Suppressor macrophage (primary cell): ENCODE measurements at regions not wholly inside any gene's neighbourhood (a gene's known extent, or its start where the extent isn't known, plus 50 kb on each side); places are given as distances from the start of the nearest gene placed in this dataset.

Experiments used
- DNase-seq, 4 experiments: peaks; one replicate each; pipeline ENCODE4 v3.0.0-alpha.2; 2020 to 2022

DNA sequence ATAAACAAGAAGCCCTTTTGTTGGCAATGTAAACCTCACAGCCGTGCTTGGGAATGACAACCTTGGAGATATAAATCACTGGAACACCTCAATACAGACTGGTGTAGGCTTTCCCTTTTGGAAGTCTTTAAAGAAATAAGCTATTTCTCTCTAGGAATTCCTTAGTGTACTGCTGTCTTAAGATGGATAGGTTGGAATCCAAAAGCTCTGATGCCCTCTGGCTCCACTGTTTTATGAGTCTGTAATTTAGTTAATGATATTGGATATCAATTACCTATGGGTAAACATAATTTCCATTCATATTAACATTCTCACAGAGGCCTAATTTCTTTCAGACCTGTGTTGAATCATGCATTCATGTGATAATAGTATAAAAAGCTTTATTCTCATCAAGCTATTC lies 435.9 kb upstream of the MPDZ start:
- no peak for DNase-seq

DNA sequence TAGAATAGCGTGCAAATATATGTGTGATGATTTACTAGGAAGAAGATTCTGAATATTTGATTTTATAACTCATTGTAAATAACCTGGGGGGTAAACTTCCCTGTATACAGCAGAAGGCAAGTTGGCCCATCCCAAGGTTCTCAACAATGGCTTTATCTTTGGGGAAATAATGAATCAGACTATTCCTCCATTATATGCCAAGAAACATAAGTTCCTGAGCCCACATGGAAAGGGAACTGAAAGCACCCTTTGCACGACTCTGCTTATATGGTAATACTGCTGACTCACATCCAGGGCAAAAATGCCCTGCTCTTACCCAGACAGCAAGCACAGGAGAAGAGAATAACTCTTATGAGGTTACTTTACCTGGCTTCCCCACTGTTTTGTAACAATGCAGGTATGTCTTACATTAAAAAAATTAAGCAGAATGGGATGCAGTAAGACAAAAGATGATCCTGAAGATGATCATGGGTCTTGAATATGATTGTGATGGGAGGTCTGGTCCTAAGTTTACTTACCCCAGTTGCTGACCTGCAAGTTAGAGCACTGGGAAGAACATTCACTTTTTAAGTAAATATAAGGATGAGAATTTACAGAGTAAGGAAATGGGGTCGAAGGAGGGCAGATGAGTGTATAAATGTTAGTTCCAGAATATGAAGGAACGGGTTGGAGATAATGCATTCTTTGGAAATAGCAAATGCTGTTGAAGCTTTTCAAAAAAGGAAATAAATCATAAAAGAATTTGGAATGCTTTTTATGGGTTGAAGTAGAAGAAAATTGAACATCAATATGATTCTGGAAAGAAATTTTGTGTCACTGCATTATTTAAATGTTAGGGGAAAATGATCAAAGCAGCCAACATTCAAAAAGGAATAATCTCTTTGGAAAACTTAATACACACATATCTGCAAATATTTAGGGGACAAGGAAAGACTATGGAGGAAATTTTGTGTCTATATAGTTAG lies 428.4 kb upstream of the MPDZ start:
- DNase-seq, result no peak

DNA sequence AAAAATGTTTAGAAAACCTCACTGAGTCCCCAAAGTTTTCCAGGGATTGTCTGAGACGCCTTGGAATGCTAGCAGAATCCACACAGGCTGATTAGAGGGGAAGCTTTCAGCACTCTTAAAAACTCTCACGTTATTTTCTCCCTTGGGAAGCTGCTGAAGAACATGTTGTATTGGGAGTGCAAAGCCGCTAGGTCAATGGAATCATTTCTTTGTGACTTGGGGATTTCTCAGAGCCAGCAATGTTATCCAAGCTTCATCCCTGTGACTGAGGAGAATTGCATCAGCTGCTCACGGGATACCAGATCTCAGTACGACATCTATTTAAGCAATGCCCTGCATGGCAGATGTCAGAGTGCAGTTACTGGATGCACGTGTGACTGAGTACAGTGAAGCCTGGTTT lies 426.4 kb upstream of the MPDZ start:
- no peak for DNase-seq

DNA sequence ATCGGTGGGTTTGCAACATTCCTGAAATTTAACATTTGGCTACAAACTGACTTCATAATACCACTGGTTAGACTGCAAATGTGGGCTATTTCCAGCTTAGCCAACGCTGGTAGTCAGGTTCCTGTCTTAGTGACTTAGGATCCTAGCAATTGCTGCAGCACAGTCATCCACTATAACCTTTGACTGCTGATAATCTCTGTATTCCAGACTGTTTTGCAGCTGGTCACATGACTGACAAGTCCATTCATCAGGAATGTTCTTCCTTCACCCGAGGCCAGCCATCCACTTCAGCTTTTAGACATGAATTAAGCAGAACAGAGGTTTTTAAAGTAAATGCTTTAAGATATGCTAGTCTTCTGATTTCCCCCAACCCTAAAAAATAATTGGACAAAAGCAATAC lies 425.9 kb upstream of the MPDZ start:
- no peak for DNase-seq

GRCh38 chr9:13690595-13690994 lies 411.1 kb upstream of the MPDZ start:
- DNase-seq, result no peak

DNA sequence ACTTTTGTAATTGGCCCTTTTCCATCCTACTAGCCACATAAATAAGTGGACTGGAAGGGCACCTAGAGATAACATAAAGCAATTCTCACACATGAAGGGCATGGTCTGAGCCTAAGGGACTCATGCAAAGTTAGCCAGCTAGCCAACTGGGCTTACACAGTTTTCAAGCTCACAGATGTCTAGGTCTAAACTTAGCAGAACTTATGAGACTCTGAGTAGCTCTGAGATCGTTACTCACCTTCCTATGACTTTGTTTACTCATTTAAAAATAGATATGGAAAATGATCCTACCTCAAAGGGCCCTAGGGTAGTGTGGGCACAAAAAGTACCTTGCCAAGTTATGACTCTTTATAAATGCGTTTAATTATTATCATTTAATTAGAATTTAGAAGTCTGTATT lies 410.4 kb upstream of the MPDZ start:
- no peak for DNase-seq

- DNase-seq, result no peak
These were observed 409.6 kb upstream of the MPDZ start for GRCh38 chr9:13688990-13689600.

DNA sequence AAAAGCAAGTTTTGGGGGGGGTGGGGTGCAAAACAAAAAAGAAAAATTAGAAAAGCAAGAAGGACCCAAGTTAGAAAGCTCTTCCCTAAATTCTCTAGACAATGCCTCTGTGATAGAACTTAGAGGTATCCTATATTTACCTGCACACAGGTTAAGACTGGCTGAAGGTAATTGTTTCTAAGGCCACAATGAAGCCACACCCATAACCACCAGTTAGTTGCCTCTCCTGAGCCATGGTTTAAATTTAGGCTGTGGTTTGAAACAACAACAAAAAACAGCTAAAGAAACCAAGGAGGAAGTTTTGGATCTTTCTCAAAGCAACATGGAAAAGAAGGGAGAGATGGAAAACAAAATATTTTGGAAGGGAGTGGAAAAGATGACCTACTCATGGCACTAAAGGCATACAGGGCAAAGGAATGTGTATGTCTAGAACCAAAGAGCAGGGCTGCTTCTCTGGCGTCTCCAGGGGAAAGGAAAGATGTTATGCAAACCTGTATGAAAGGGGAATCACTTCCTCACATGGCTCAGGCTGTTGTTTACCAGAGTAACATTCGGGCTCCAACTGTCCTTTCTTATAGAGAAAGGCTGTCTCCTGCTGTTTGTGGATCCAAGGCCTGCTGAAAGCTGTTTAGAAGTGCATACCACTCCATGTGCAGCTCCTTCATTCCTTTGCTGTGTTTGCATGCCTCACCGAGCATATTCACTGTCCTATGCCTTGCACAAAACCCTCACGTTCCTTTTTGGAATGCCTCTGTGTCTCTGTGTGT lies 408.9 kb upstream of the MPDZ start:
- no peak for DNase-seq

GRCh38 chr9:13684656-13685055 lies 405.2 kb upstream of the MPDZ start:
- DNase-seq, result no peak

DNA sequence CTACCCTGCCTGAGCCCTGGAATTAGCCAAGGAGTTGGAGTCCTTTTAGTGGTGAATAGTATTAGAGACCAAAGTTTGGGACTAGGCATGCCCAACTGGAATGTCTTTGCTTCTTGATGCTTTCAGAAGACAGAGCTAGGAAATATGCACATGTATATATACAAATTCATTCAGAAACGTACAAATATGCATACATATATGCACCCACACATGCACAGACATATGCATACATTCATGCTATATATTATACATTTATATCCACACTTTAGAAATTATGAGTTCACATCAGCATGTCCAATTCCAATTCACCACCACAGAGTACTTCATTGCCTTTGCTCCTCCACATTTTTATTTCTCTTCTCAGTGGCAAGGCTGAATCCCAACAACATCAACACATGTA lies 398.3 kb upstream of the MPDZ start:
- DNase-seq, result no peak

- DNase-seq, result no peak
These were observed 396.1 kb upstream of the MPDZ start for GRCh38 chr9:13675638-13676000.

GRCh38 chr9:13674926-13675637 lies 395.6 kb upstream of the MPDZ start:
- DNase-seq, result no peak

DNA sequence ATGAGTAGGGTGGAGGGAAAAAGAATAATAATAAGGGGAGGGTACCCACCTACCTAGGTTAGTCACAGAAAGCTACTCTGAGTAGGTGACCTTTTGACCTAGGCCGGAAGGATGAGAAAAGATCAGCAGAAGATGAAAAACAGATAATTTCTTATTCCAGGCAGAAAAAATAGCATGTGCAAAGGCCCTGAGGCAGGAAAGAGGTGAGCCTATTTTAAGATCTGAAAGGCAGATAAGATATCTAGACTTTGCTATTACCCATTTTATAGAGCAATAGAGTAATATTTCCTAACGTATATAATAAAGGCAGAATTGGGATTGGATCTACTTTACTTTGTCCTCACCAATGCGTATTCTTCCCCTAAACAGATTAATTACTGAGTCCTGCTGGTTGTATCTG lies 393.9 kb upstream of the MPDZ start:
- no peak for DNase-seq

DNA sequence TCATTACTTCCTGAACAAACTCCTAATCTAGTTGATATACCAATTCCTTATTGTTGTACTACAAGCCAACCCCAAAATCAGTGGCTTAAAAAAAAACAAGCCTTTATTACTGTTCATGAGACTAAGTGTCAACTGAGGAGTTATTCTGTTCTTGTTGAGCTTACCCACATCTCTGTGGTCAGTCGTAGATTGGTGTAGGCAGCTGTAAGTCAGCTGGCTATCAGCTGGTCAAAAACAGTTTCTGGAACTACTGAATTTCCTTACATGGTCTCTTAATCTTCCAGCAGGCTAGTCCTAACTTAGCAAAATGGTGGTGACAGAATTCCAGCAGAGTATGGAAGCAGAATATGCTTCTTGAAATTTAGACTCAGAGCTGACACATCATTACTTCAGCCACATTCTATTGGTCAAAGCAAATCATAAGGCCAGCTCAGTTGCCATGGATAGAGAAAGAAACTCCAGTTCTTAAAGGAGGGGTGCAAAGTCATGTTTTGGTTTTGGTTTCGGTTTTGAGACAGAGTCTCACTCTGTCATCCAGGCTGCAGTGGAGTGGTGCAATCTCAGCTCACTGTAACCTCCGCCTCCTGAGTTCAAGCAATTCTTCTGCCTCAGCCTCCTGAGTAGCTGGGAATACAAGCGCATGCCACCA lies 386.1 kb upstream of the MPDZ start:
- no peak for DNase-seq

DNA sequence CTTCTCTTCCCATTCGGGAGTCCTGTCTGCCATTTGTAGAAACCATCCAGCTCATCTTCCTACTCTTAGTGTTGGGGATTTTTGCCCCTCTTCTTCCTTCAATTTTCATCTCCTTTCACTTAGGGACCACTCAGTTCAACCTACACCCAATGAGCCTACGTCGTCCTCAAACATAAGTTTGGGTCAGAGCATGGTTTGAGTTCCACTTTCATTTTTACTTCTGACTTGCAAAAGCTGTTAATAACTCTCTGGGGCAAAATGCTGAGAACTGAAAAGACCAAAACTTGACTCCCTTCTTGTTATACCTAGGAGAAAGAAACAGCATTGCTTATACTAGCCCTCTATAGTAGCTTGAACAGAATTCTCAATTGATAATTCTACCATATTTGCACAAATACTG lies 381.5 kb upstream of the MPDZ start:
- DNase-seq, result no peak

DNA sequence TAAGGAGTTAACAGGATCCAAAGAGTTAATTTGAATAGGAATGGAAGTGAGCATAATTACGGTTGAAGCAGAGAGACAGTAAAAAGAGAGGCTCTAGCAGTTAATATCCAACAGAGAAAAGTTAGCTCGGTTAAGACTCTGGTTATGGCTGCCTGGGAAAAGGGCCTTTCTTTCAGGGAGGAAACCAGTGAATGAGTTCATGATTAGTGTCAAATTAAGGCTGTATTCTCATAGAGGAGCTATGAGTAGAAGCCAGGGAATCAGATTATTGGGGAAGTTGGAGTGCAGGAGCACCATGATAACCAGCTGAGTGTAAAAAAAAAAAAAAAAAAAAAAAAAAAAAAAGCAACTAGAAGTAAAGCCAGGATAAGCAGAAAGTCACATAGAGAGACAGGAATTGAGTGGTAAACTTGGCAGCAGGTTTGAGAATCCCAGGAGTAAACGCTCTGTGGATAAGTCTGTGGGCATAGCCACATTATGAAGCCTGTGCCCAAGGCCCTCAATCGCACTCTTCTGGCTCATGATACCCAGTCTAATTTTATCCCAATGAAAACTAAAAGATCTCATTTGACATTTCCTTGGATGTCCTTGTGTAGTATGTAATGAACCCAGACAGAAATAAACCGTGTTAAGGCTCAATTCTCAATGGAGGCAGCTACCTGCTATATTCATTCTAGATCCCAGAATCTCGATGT lies 372.6 kb upstream of the MPDZ start:
- DNase-seq, result no peak

- no peak for DNase-seq
These were observed 372.0 kb upstream of the MPDZ start for GRCh38 chr9:13651526-13651925.

DNA sequence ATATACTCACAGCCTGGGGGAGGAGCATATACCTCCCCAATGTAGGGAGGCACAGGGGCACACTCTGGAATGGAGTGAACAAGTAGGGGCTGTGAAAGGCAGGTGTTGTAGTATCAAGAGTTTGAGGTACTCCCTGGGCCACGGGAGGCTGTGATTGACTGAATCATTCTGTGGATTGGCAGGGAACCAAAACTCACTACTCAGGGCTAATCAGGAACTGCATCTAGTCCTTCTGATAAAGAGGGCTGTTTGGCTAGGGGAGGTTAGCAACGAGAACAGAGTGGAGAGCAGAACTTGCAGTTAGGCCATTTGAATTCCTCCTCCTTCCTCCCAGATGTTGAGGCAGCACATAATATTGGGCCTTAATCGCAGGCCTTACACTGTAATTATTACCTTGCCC lies 369.2 kb upstream of the MPDZ start:
- no peak for DNase-seq

DNA sequence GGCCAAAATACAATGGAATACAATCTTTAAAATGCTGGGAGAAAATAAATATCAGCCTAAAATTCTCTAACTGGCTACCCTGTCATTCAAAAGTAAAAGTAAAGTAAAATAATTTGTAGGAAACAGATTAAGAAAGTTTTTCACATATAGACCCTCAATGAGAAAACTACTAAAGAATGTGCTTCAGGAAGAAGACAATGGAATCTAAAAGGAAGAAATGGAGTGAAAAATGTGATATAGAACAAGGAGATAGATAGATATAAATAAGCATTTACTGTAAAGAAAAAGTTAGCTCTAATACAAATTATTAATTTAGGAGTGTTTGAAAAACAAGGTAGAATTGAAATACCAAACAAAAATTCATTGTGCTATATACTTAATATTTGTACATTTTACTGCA lies 368.6 kb upstream of the MPDZ start:
- DNase-seq, result no peak

- no peak for DNase-seq
These were observed 367.1 kb upstream of the MPDZ start for GRCh38 chr9:13646500-13647021.

DNA sequence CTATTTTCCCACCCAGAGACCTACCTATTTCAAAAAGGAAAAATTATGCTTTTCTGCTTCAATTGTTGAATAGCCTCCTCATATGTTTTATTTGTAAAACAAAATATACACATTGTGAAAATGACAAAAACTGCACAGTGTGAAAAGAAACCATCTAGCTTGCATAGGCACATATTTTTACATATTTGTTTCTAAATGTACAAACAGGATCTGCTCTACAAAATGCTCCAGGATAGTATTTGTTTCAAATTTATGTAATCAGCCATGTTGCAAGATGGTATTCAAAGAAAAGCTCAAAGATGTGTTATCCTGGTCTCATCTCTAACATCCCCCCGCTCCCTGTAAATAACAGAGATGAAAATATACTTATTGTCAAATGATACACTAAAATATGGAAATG lies 366.1 kb upstream of the MPDZ start:
- no peak for DNase-seq

- no peak for DNase-seq
These were observed 365.2 kb upstream of the MPDZ start for GRCh38 chr9:13644675-13645074.
